ENCODE measurements at regions not wholly inside any gene's neighbourhood (a gene's known extent, or its start where the extent isn't known, plus 50 kb on each side); places are given as distances from the start of the nearest gene placed in this dataset.
"Not testable (repeated sequence)": the region's sequence is repeated elsewhere in the genome, so short reads cannot be mapped to it uniquely, and the experiment has no call there.

DNA sequence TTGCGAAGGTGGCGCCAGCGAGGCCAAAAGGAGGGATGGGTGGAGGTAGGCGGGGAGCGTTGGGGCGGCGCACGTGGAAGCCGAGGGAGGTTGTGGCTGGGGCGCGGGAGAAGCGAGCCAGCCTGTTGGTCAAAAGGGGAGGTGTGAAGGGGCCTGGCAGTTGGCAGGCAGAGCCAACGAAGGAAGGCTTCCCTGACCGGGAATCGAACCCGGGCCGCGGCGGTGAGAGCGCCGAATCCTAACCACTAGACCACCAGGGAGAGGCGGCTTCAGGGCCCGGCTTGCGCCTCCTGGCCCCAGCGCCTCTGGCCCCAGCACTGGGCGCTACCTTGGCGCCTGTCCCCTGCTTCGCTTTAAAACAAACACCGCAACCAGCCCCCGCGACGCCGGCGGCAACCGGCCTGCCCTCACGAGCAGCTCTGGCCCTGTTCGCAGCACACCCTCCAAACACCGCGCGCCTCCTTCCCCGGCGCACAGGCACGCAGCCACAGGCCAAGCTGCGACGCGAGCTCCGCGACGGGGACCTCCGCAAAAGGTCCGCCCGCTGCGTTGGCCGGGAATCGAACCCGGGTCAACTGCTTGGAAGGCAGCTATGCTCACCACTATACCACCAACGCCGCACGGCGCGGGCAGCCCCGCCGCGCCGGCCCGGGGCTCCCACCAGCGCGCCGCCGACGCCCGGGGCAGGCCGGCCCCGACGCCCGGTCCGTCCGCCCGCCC is 58.1 kb upstream of the FCGR2A start:
- H3K56ac ChIP-seq (replicated peaks; ENCODE audit: insufficient read length, low read depth, low read length); H3K4ac ChIP-seq (replicated peaks; ENCODE audit: insufficient read length, low read depth, low read length); H2BK12ac ChIP-seq (ENCODE audit: low read depth, low read length); H2AFZ ChIP-seq (ENCODE audit: low read length); H3K14ac ChIP-seq (ENCODE audit: insufficient read length); H3K23me2 ChIP-seq (ENCODE audit: low read depth, low read length); H3K27me3 ChIP-seq (replicated peaks in 1 of 4; ENCODE audit: control insufficient read depth in 3 of 4, extremely low read depth in 1 of 4, insufficient read depth in 3 of 4, low read length in 3 of 4); H2BK20ac ChIP-seq (ENCODE audit: low read length); H3K4me1 ChIP-seq (replicated peaks in 1 of 4; ENCODE audit: control insufficient read depth in 3 of 4, insufficient read depth in 4 of 4, low read length in 3 of 4); H2BK15ac ChIP-seq (ENCODE audit: low read length); H3K9ac ChIP-seq (replicated peaks in 1 of 4; ENCODE audit: extremely low read depth in 1 of 4, low read depth in 3 of 4, low read length in 3 of 4); H3K27ac ChIP-seq (ENCODE audit: low read depth, low read length); H3K18ac ChIP-seq (ENCODE audit: extremely low read depth, low read length); H3K4me2 ChIP-seq (ENCODE audit: insufficient read depth in 1 of 2, low read depth in 2 of 2, low read length in 2 of 2); FAIRE-seq; H2BK5ac ChIP-seq (ENCODE audit: low read depth, low read length); CTCF ChIA-PET (ENCODE audit: partially characterized antibody); H4K5ac ChIP-seq (ENCODE audit: insufficient read length, low read depth, low read length); H4K91ac ChIP-seq (replicated peaks; ENCODE audit: insufficient read length, low read length); H3K79me1 ChIP-seq (ENCODE audit: low read depth, low read length); H3K9me3 ChIP-seq (ENCODE audit: insufficient read depth in 2 of 2, low read depth in 1 of 2, low read length in 1 of 2); H2AK5ac ChIP-seq (ENCODE audit: low read depth, low read length); DNase-seq (ENCODE audit: low read depth in 1 of 2, low spot score in 2 of 2); POLR2A ChIA-PET (ENCODE audit: partially characterized antibody); H3K23ac ChIP-seq (ENCODE audit: insufficient read length); H4K20me1 ChIP-seq (replicated peaks in 1 of 2; ENCODE audit: control insufficient read depth in 1 of 2, insufficient read depth in 2 of 2, low read length in 2 of 2); H4K8ac ChIP-seq (ENCODE audit: extremely low read depth, insufficient read depth, low read length); H3K4me3 ChIP-seq (ENCODE audit: extremely low read depth in 1 of 4, insufficient read depth in 2 of 4, low read depth in 3 of 4, low read length in 4 of 4); H3K79me2 ChIP-seq (ENCODE audit: control insufficient read depth in 1 of 2, insufficient read depth in 2 of 2, low read length in 2 of 2); H3K36me3 ChIP-seq (ENCODE audit: control insufficient read depth in 2 of 4, insufficient read depth in 4 of 4, low read length in 3 of 4); H2BK120ac ChIP-seq (replicated peaks; ENCODE audit: low read depth, low read length): not testable (repeated sequence)
- no CpG with 5 or more reads among the region's 79 CpGs for WGBS, 2 experiments (ENCODE audit: extremely low coverage in 1 of 2, insufficient coverage in 1 of 2, insufficient read length in 1 of 2, insufficient replicate concordance in 2 of 2, low coverage in 1 of 2, low lambda C conversion rate in 2 of 2, missing lambda C conversion rate in 1 of 2)

DNA sequence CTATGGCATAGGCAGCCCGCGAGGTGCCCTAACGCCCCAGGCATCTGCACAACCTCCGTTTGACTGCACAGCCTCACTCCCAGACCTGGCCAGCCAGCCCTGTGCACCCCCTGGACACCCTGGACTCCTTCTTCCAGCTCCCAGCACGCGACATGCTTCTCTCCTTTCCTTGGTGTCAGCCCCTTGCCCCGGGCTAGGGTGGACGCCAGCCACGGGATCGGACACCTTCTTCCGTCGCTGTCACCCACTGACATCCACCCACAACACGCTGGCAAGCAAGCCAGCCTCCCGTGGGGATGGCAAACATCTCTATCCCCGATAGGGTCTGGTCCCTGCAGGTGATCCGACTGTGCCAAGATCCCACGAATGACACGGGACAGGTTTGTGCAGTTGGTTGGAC is 60.5 kb upstream of the FCGR2A start:
- H2BK120ac ChIP-seq (replicated peaks; ENCODE audit: low read depth, low read length); H3K9me3 ChIP-seq (ENCODE audit: insufficient read depth in 2 of 2, low read depth in 1 of 2, low read length in 1 of 2); H4K20me1 ChIP-seq (replicated peaks in 1 of 2; ENCODE audit: control insufficient read depth in 1 of 2, insufficient read depth in 2 of 2, low read length in 2 of 2); H3K56ac ChIP-seq (replicated peaks; ENCODE audit: insufficient read length, low read depth, low read length); H3K4ac ChIP-seq (replicated peaks; ENCODE audit: insufficient read length, low read depth, low read length); CTCF ChIA-PET (ENCODE audit: partially characterized antibody); H3K27ac ChIP-seq (ENCODE audit: low read depth, low read length); H3K4me3 ChIP-seq (ENCODE audit: extremely low read depth in 1 of 4, insufficient read depth in 2 of 4, low read depth in 3 of 4, low read length in 4 of 4); H3K4me1 ChIP-seq (replicated peaks in 1 of 4; ENCODE audit: control insufficient read depth in 3 of 4, insufficient read depth in 4 of 4, low read length in 3 of 4); H3K79me2 ChIP-seq (ENCODE audit: control insufficient read depth in 1 of 2, insufficient read depth in 2 of 2, low read length in 2 of 2); H3K14ac ChIP-seq (ENCODE audit: insufficient read length); POLR2A ChIA-PET (ENCODE audit: partially characterized antibody); H2BK5ac ChIP-seq (ENCODE audit: low read depth, low read length); H3K4me2 ChIP-seq (ENCODE audit: insufficient read depth in 1 of 2, low read depth in 2 of 2, low read length in 2 of 2); H2BK20ac ChIP-seq (ENCODE audit: low read length); H3K36me3 ChIP-seq (ENCODE audit: control insufficient read depth in 2 of 4, insufficient read depth in 4 of 4, low read length in 3 of 4); H3K79me1 ChIP-seq (ENCODE audit: low read depth, low read length); H2AFZ ChIP-seq (ENCODE audit: low read length); H2AK5ac ChIP-seq (ENCODE audit: low read depth, low read length); H2BK15ac ChIP-seq (ENCODE audit: low read length); H3K18ac ChIP-seq (ENCODE audit: extremely low read depth, low read length); H2BK12ac ChIP-seq (ENCODE audit: low read depth, low read length); H3K23ac ChIP-seq (ENCODE audit: insufficient read length); H3K9ac ChIP-seq (replicated peaks in 1 of 4; ENCODE audit: extremely low read depth in 1 of 4, low read depth in 3 of 4, low read length in 3 of 4); H4K91ac ChIP-seq (replicated peaks; ENCODE audit: insufficient read length, low read length); H4K5ac ChIP-seq (ENCODE audit: insufficient read length, low read depth, low read length); FAIRE-seq; H4K8ac ChIP-seq (ENCODE audit: extremely low read depth, insufficient read depth, low read length); H3K23me2 ChIP-seq (ENCODE audit: low read depth, low read length): not testable (repeated sequence)
- DNase-seq (ENCODE audit: low read depth in 1 of 2, low spot score in 2 of 2) = peak in 1 of 2 experiments; percentile 78
- H3K27me3 ChIP-seq (replicated peaks in 1 of 4; ENCODE audit: control insufficient read depth in 3 of 4, extremely low read depth in 1 of 4, insufficient read depth in 3 of 4, low read length in 3 of 4) = peaks cover 3 to 11% (median 8%) of the 10 kb centered on the region in 4 experiments; a peak in 6 of 7 replicates
- 83% methylated on average over 12 of the region's 18 CpGs; no CpG with 5 or more reads in 1 of the 2 experiments for WGBS, 2 experiments (ENCODE audit: extremely low coverage in 1 of 2, insufficient coverage in 1 of 2, insufficient read length in 1 of 2, insufficient replicate concordance in 2 of 2, low coverage in 1 of 2, low lambda C conversion rate in 2 of 2, missing lambda C conversion rate in 1 of 2)

Measured in H1 (cell line).